H9 (cell line): ENCODE measurements at regions not wholly inside any gene's neighbourhood (a gene's known extent, or its start where the extent isn't known, plus 50 kb on each side); places are given as distances from the start of the nearest gene placed in this dataset.

Experiments
- DNase-seq: peaks from one replicate; pipeline ENCODE4 v3.0.0-alpha.2; 2017
- H2AFZ ChIP-seq: one replicate; pipeline ENCODE4 v1.6.1; 2013; ENCODE audit warnings: mild to moderate bottlenecking, low read length, control low read depth, moderate library complexity
- H2AK5ac ChIP-seq: 2 replicates; pipeline ENCODE4 v1.6.1; 2013; ENCODE audit warnings: low read length, control low read depth, mixed read lengths; ENCODE audit not compliant: insufficient read length
- H2BK120ac ChIP-seq: one replicate; pipeline ENCODE4 v1.6.1; 2013; ENCODE audit warnings: low read depth, mild to moderate bottlenecking, low read length, control low read depth, inconsistent platforms; ENCODE audit not compliant: poor library complexity, severe bottlenecking
- H2BK12ac ChIP-seq: 2 replicates; pipeline ENCODE4 v1.6.1; 2013; ENCODE audit warnings: low read length, control low read depth, mixed read lengths, low read depth; ENCODE audit not compliant: insufficient read length
- H2BK15ac ChIP-seq: 2 replicates; pipeline ENCODE4 v1.6.1; 2013; ENCODE audit warnings: low read depth, low read length, control low read depth
- H2BK20ac ChIP-seq: one replicate; pipeline ENCODE4 v1.6.1; 2013; ENCODE audit warnings: low read depth, mild to moderate bottlenecking, low read length, control low read depth, inconsistent platforms; ENCODE audit not compliant: poor library complexity, severe bottlenecking
- H2BK5ac ChIP-seq: 2 replicates; pipeline ENCODE4 v1.6.1; 2013; ENCODE audit warnings: low read length, control low read depth, mixed read lengths; ENCODE audit not compliant: insufficient read length
- H3K14ac ChIP-seq: 2 replicates; pipeline ENCODE4 v1.6.1; 2013; ENCODE audit warnings: low read length, control low read depth; ENCODE audit not compliant: insufficient read depth
- H3K18ac ChIP-seq: 2 replicates; pipeline ENCODE4 v1.6.1; 2013; ENCODE audit warnings: low read depth, mild to moderate bottlenecking, mixed read lengths, low read length, control low read depth; ENCODE audit not compliant: insufficient read length
- H3K23ac ChIP-seq: 2 replicates; pipeline ENCODE4 v1.6.1; 2013; ENCODE audit warnings: low read length, control low read depth, mixed read lengths, low read depth; ENCODE audit not compliant: insufficient read length
- H3K23me2 ChIP-seq: 2 replicates; pipeline ENCODE4 v1.6.1; 2013; ENCODE audit warnings: low read depth, mild to moderate bottlenecking, mixed read lengths, low read length, control low read depth; ENCODE audit not compliant: insufficient read length, poor library complexity, severe bottlenecking
- H3K27ac ChIP-seq: 2 replicates; pipeline ENCODE4 v1.5.1; 2013; ENCODE audit warnings: low read length, control low read depth, mixed read lengths, low read depth; ENCODE audit not compliant: insufficient read length
- H3K27me3 ChIP-seq: 2 replicates; pipeline ENCODE4 v1.6.1; 2013; ENCODE audit warnings: low read length, control low read depth, inconsistent platforms; ENCODE audit not compliant: insufficient read depth
- H3K4ac ChIP-seq: 2 replicates; pipeline ENCODE4 v1.6.1; 2013; ENCODE audit warnings: low read depth, mild to moderate bottlenecking, control low read depth, inconsistent platforms, low read length, moderate library complexity
- H3K4me1 ChIP-seq: 2 replicates; pipeline ENCODE4 v1.6.1; 2013; ENCODE audit warnings: low read length, control low read depth, inconsistent platforms; ENCODE audit not compliant: insufficient read depth
- H3K4me2 ChIP-seq: 2 replicates; pipeline ENCODE4 v1.6.1; 2013; ENCODE audit warnings: low read length, control low read depth, mixed read lengths; ENCODE audit not compliant: insufficient read length, insufficient read depth
- H3K56ac ChIP-seq: 2 replicates; pipeline ENCODE4 v1.6.1; 2013; ENCODE audit warnings: low read depth, mild to moderate bottlenecking, mixed read lengths, low read length, control low read depth; ENCODE audit not compliant: insufficient read length
- H3K79me1 ChIP-seq: 2 replicates; pipeline ENCODE4 v1.6.1; 2013; ENCODE audit warnings: low read depth, mild to moderate bottlenecking, moderate library complexity, low read length, control low read depth, inconsistent platforms; ENCODE audit not compliant: insufficient read depth, poor library complexity, severe bottlenecking
- H3K79me2 ChIP-seq: 2 replicates; pipeline ENCODE4 v1.6.1; 2013; ENCODE audit warnings: low read length, control low read depth, inconsistent platforms; ENCODE audit not compliant: insufficient read depth
- H3K9ac ChIP-seq: 2 replicates; pipeline ENCODE4 v1.6.1; 2013; ENCODE audit warnings: low read length, control low read depth, mixed read lengths; ENCODE audit not compliant: insufficient read length; ENCODE audit errors: extremely low read depth
- H3K9me3 ChIP-seq: one replicate; pipeline ENCODE4 v1.6.1; 2013; ENCODE audit warnings: low read depth, low read length, inconsistent platforms; ENCODE audit not compliant: control insufficient read depth
- H3T11ph ChIP-seq: one replicate; pipeline ENCODE4 v1.6.1; 2013; ENCODE audit warnings: mild to moderate bottlenecking, low read length, control low read depth, inconsistent platforms
- H4K20me1 ChIP-seq: one replicate; pipeline ENCODE4 v1.6.1; 2013; ENCODE audit not compliant: control insufficient read depth, insufficient read length, insufficient read depth
- H4K5ac ChIP-seq: 2 replicates; pipeline ENCODE4 v1.6.1; 2013; ENCODE audit warnings: low read depth, mild to moderate bottlenecking, mixed read lengths, low read length, control low read depth; ENCODE audit not compliant: insufficient read length
- H4K8ac ChIP-seq: replicated peaks from 2 replicates; pipeline ENCODE4 v1.6.1; 2013; ENCODE audit warnings: low read length, control low read depth, mixed read lengths, low read depth; ENCODE audit not compliant: insufficient read length
- H4K91ac ChIP-seq: 2 replicates; pipeline ENCODE4 v1.6.1; 2013; ENCODE audit warnings: low read depth, mild to moderate bottlenecking, moderate library complexity, mixed read lengths, low read length, control low read depth; ENCODE audit not compliant: insufficient read length
- H3K27ac Mint-ChIP-seq, 3 experiments: 2 replicates in 2 of 3; 3 replicates in 1 of 3; pipeline ENCODE4 v1.8.0; 2020 to 2021; ENCODE audit warnings: mixed read lengths in 3 of 3, mild to moderate bottlenecking in 1 of 3, moderate library complexity in 1 of 3
- H3K27me3 Mint-ChIP-seq: 2 replicates; pipeline ENCODE4 v1.8.0; 2021; ENCODE audit warnings: low read depth, mild to moderate bottlenecking, moderate library complexity, mixed read lengths
- H3K36me3 Mint-ChIP-seq, 3 experiments: 2 replicates in 2 of 3; 3 replicates in 1 of 3; pipeline ENCODE4 v1.8.0; 2020 to 2021; ENCODE audit warnings: low read depth in 3 of 3, mixed read lengths in 3 of 3; ENCODE audit not compliant: insufficient read depth in 1 of 3
- H3K4me1 Mint-ChIP-seq, 2 experiments: 2 replicates each; pipeline ENCODE4 v1.8.0; 2020; ENCODE audit warnings: mixed read lengths in 2 of 2
- H3K4me3 Mint-ChIP-seq, 2 experiments: 2 replicates in 1 of 2; 3 replicates in 1 of 2; pipeline ENCODE4 v1.8.0; 2020 to 2021; ENCODE audit warnings: mild to moderate bottlenecking in 2 of 2, mixed read lengths in 2 of 2, moderate library complexity in 1 of 2
- H3K9me3 Mint-ChIP-seq, 2 experiments: 2 replicates in 1 of 2; 3 replicates in 1 of 2; pipeline ENCODE4 v1.8.0; 2020; ENCODE audit warnings: mild to moderate bottlenecking in 2 of 2, mixed read lengths in 2 of 2, moderate library complexity in 1 of 2
- CTCF ChIP-seq: fragments of 200-600 bp; sonication (generic); conservative IDR thresholded peaks from 3 replicates; pipeline ENCODE4 v1.8.0; 2021; ENCODE audit warnings: antibody characterized with exemption, mild to moderate bottlenecking
- WGBS: extraction: QIAGEN DNeasy Blood & Tissue Kit; methylation state at CpG from one replicate; pipeline ENCODE4 v1.1.7; 2013; ENCODE audit warnings: missing lambda C conversion rate, low lambda C conversion rate, mixed read lengths; ENCODE audit not compliant: insufficient read length; ENCODE audit errors: extremely low coverage; 5-methylcytosine and 5-hydroxymethylcytosine counted together

GRCh38 chr9:652914-653313 lies 188.6 kb upstream of the DMRT1 start:
- Mint-ChIP-seq H3K4me3 (no peak overlapping the region), H3K4me1 (peaks cover 39 to 60% of the 10 kb centered on the region in 2 experiments), H3K27ac (peak overlapping the region in 1 of 3 experiments; percentile 22; a peak in 2 of 7 replicates), H3K36me3 (no peaks in the 10 kb centered on the region), H3K9me3 (no peaks in the 10 kb centered on the region; a peak in 1 of 5 replicates), H3K27me3 (peaks cover 10% of the 10 kb centered on the region)
- H4K8ac ChIP-seq = no peak overlapping the region
- no peak overlapping the region for H2BK20ac ChIP-seq
- H2BK12ac ChIP-seq = no peak overlapping the region
- H3K9me3 ChIP-seq = no peaks in the 10 kb centered on the region
- no peak for TF ChIP-seq CTCF
- no peaks in the 10 kb centered on the region for H3K27me3 ChIP-seq
- H4K91ac ChIP-seq = no peak overlapping the region
- no peak overlapping the region for H2AK5ac ChIP-seq
- H3K9ac ChIP-seq = no peak overlapping the region
- H2BK5ac ChIP-seq = no peak overlapping the region
- H3K4ac ChIP-seq = no peak overlapping the region
- no peak overlapping the region for H2BK120ac ChIP-seq
- H3K27ac ChIP-seq = no peak overlapping the region
- no peak overlapping the region for H3K4me2 ChIP-seq
- H4K20me1 ChIP-seq = no peaks in the 10 kb centered on the region
- H3K4me1 ChIP-seq = peaks cover 7% of the 10 kb centered on the region; the same call in 1 of the 2 replicates
- no CpG with 5 or more reads among the region's 9 CpGs for WGBS
- no peaks in the 10 kb centered on the region for H3K23me2 ChIP-seq
- no peak overlapping the region for H2AFZ ChIP-seq
- peaks cover 3% of the 10 kb centered on the region for H3K79me1 ChIP-seq
- no peak for DNase-seq
- no peak overlapping the region for H3K23ac ChIP-seq
- no peak overlapping the region for H3K56ac ChIP-seq
- H3K79me2 ChIP-seq = no peaks in the 10 kb centered on the region; the same call in 1 of the 2 replicates
- H4K5ac ChIP-seq = no peak overlapping the region
- H3T11ph ChIP-seq = no peak overlapping the region
- H3K18ac ChIP-seq = no peak overlapping the region
- no peak overlapping the region for H2BK15ac ChIP-seq
- H3K14ac ChIP-seq = no peak overlapping the region
